Esophagus muscularis mucosa (tissue), 4 donors: ENCODE measurements at regions not wholly inside any gene's neighbourhood (a gene's known extent, or its start where the extent isn't known, plus 50 kb on each side); places are given as distances from the start of the nearest gene placed in this dataset.

Experiments used
- CTCF ChIP-seq, 3 experiments: fragments of 200-600 bp in 2 of 3; fragments of 450-650 bp in 1 of 3; sonication (generic) in 2 of 3; IDR thresholded peaks; one replicate each; pipeline ENCODE4 v1.5.1; 2017 to 2019; ENCODE audit warnings: antibody characterized with exemption in 3 of 3, mild to moderate bottlenecking in 2 of 3, moderate library complexity in 1 of 3
- EP300 ChIP-seq: sonication (generic); formaldehyde crosslinking; IDR thresholded peaks from one replicate; pipeline ENCODE4 v1.6.1; 2017; ENCODE audit warnings: antibody characterized with exemption
- POLR2A ChIP-seq: fragments of 450-650 bp; IDR thresholded peaks from one replicate; pipeline ENCODE4 v1.6.1; 2017; ENCODE audit warnings: antibody characterized with exemption, moderate library complexity, mild to moderate bottlenecking, low read depth
- POLR2AphosphoS5 ChIP-seq, 2 donors: sonication (generic); formaldehyde crosslinking; IDR thresholded peaks; one replicate each; pipeline ENCODE4 v1.6.1; 2017; ENCODE audit warnings: antibody characterized with exemption in 2 of 2

GRCh38 chr21:35824136-35824535 is 236.2 kb downstream of the SETD4 start:
- TF ChIP-seq CTCF (IDR thresholded peaks at IDR 0.05) (no peak), EP300 (no peak), POLR2AphosphoS5 (IDR thresholded peaks at IDR 0.05) (no peak), POLR2A (no peak)
